Right atrium auricular region (tissue), 2 donors: ENCODE measurements at regions not wholly inside any gene's neighbourhood (a gene's known extent, or its start where the extent isn't known, plus 50 kb on each side); places are given as distances from the start of the nearest gene placed in this dataset.

ENCODE experiments used
- DNase-seq: peaks from one replicate; pipeline ENCODE4 v3.0.0-alpha.2; 2019; ENCODE audit warnings: low spot score
- H3K27ac ChIP-seq, 2 donors: fragments of 200-600 bp; sonication (generic); 1 replicate in 1 of 2; 2 replicates in 1 of 2; pipeline ENCODE4 v1.5.1; 2016 to 2019
- H3K27me3 ChIP-seq, 2 donors: fragments of 200-600 bp; sonication (generic); one replicate each; pipeline versions ENCODE4 v1.5.1 to v1.6.0; 2017 to 2019
- H3K36me3 ChIP-seq: fragments of 200-600 bp; sonication (generic); one replicate; pipeline ENCODE4 v1.5.1; 2016
- H3K4me1 ChIP-seq, 2 donors: fragments of 200-600 bp; sonication (generic); one replicate each; pipeline versions ENCODE4 v1.5.1 to v1.6.0; 2017 to 2019
- H3K4me3 ChIP-seq, 2 donors: fragments of 200-600 bp; sonication (generic); 1 replicate in 1 of 2; 2 replicates in 1 of 2; pipeline ENCODE4 v1.5.1; 2017 to 2019; ENCODE audit warnings: mild to moderate bottlenecking in 1 of 2, moderate library complexity in 1 of 2
- H3K9me3 ChIP-seq, 2 donors: fragments of 200-600 bp; sonication (generic); one replicate each; pipeline ENCODE4 v1.5.1; 2019
- TF ChIP-seq, protein P1 (sequence below), 2 donors: fragments of 200-600 bp; sonication (generic); IDR thresholded peaks; one replicate each; pipeline ENCODE4 v1.5.1; 2019; ENCODE audit warnings: antibody characterized with exemption in 2 of 2

GRCh38 chr16:85200471-85201278 lies 88.4 kb upstream of the CIBAR2 start:
- Histone ChIP-seq H3K27me3 (no peaks in the 10 kb centered on the region), H3K4me3 (no peak overlapping the region), H3K36me3 (no peaks in the 10 kb centered on the region), H3K4me1 (peaks cover 0 to 39% of the 10 kb centered on the region in 2 donors), H3K27ac (peak overlapping the region in 1 of 2 donors; percentile 87), H3K9me3 (no peaks in the 10 kb centered on the region)
- DNase-seq, result no peak
- TF ChIP-seq, protein P1, sequence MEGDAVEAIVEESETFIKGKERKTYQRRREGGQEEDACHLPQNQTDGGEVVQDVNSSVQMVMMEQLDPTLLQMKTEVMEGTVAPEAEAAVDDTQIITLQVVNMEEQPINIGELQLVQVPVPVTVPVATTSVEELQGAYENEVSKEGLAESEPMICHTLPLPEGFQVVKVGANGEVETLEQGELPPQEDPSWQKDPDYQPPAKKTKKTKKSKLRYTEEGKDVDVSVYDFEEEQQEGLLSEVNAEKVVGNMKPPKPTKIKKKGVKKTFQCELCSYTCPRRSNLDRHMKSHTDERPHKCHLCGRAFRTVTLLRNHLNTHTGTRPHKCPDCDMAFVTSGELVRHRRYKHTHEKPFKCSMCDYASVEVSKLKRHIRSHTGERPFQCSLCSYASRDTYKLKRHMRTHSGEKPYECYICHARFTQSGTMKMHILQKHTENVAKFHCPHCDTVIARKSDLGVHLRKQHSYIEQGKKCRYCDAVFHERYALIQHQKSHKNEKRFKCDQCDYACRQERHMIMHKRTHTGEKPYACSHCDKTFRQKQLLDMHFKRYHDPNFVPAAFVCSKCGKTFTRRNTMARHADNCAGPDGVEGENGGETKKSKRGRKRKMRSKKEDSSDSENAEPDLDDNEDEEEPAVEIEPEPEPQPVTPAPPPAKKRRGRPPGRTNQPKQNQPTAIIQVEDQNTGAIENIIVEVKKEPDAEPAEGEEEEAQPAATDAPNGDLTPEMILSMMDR (IDR thresholded peaks at IDR 0.05), result no peak

- no peaks in the 10 kb centered on the region for H3K9me3 ChIP-seq
- no peak overlapping the region for H3K4me3 ChIP-seq
- H3K4me1 ChIP-seq, result peaks cover 0 to 44% of the 10 kb centered on the region in 2 donors
- H3K27ac ChIP-seq, result peak overlapping the region; percentile 87
- TF ChIP-seq, protein P1 (IDR thresholded peaks at IDR 0.05), result no peak
- no peaks in the 10 kb centered on the region for H3K36me3 ChIP-seq
- no peak for DNase-seq
- no peaks in the 10 kb centered on the region for H3K27me3 ChIP-seq
These were observed 89.3 kb upstream of the CIBAR2 start for GRCh38 chr16:85201574-85201973.

- H3K4me3 ChIP-seq, result no peak overlapping the region
- H3K27me3 ChIP-seq, result no peaks in the 10 kb centered on the region
- no peaks in the 10 kb centered on the region for H3K36me3 ChIP-seq
- peaks cover 0 to 44% of the 10 kb centered on the region in 2 donors for H3K4me1 ChIP-seq
- TF ChIP-seq, protein P1 (IDR thresholded peaks at IDR 0.05), result no peak
- H3K9me3 ChIP-seq, result no peaks in the 10 kb centered on the region
- peak overlapping the region; percentile 87 for H3K27ac ChIP-seq
- DNase-seq, result no peak
These were observed 89.9 kb upstream of the CIBAR2 start for GRCh38 chr16:85202051-85202601.

DNA sequence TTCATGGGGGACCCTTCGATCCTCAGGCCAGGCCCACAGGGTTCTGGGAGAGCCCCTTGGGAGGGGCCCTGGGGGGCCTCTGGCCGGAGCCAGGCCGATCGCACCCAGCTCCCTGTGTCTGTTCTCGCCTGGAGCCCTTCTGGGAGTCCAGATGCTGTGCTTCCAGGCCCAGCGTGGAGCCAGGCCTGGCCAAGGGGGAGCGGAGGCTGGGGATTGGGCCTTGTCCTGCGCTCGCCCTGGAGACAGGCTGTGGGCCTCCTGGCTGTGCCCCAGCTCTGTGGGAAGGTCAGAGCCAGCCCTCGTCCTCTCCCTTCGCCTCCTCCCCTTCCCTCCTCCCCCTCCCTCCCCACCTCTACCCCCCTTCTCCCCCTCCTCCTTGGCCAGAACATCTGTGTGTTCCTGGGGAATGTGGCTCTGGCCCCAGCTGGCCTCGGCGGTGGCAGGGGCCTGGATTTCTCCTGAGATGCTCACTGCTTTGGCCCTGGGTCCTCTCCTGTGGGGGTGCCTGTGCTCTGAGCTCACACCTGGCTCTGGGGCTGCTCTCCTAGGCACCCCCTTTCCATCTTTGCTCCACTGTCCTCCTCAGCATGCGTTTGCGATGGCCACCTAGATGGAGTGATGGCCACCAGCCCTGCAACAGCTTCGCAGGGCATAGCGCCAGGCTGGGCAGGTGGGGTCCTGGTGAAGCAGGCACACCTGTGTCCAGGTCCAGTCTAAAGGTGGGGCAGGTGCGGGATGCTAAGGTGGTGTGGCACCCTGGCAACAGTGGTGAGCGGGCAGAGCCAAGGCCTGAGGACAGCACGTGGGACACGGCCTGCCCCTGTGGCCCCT lies 90.6 kb upstream of the CIBAR2 start:
- TF ChIP-seq, protein P1 (IDR thresholded peaks at IDR 0.05), result no peak
- Histone ChIP-seq H3K4me1 (peaks cover 0 to 45% of the 10 kb centered on the region in 2 donors), H3K4me3 (no peak overlapping the region), H3K36me3 (no peaks in the 10 kb centered on the region), H3K27me3 (no peaks in the 10 kb centered on the region), H3K27ac (peak overlapping the region; percentile 87), H3K9me3 (no peaks in the 10 kb centered on the region)
- DNase-seq, result peak; percentile 81

- TF ChIP-seq, protein P1 (IDR thresholded peaks at IDR 0.05), result no peak
- no peaks in the 10 kb centered on the region for H3K27me3 ChIP-seq
- DNase-seq, result no peak
- peak overlapping the region; percentile 87 for H3K27ac ChIP-seq
- no peaks in the 10 kb centered on the region for H3K9me3 ChIP-seq
- peaks cover 0 to 45% of the 10 kb centered on the region in 2 donors for H3K4me1 ChIP-seq
- H3K36me3 ChIP-seq, result no peaks in the 10 kb centered on the region
- H3K4me3 ChIP-seq, result no peak overlapping the region
These were observed 91.2 kb upstream of the CIBAR2 start for GRCh38 chr16:85203462-85203813.
